Urinary bladder (tissue), 3 donors: ENCODE measurements at regions not wholly inside any gene's neighbourhood (a gene's known extent, or its start where the extent isn't known, plus 50 kb on each side); places are given as distances from the start of the nearest gene placed in this dataset.

ENCODE experiments used
- DNase-seq: peaks from one replicate; pipeline ENCODE4 v3.0.0-alpha.2; 2015; ENCODE audit errors: extremely low spot score
- H3K27ac ChIP-seq: one replicate; pipeline ENCODE4 v1.5.1; 2013; ENCODE audit warnings: low read depth, mild to moderate bottlenecking, moderate library complexity
- H3K36me3 ChIP-seq: one replicate; pipeline ENCODE4 v1.6.1; 2013; ENCODE audit warnings: mild to moderate bottlenecking, moderate library complexity; ENCODE audit not compliant: insufficient read depth
- H3K4me1 ChIP-seq: one replicate; pipeline ENCODE4 v1.6.1; 2013; ENCODE audit warnings: mild to moderate bottlenecking, moderate library complexity; ENCODE audit not compliant: insufficient read depth
- H3K4me3 ChIP-seq: one replicate; pipeline ENCODE4 v1.5.1; 2013; ENCODE audit warnings: low read depth, low read length
- WGBS: extraction: QIAGEN DNeasy Blood & Tissue Kit; methylation state at CpG from one replicate; pipeline ENCODE4 v1.1.7; 2013; 5-methylcytosine and 5-hydroxymethylcytosine counted together
- donor health status: healthy with polysubstance abuse.
- donor health status: healthy.

- no peaks in the 10 kb centered on the region for H3K36me3 ChIP-seq
- H3K4me1 ChIP-seq: no peaks in the 10 kb centered on the region
- no peak overlapping the region for H3K27ac ChIP-seq
- no peak for DNase-seq
- H3K4me3 ChIP-seq: no peak overlapping the region
- 91% methylated on average over 11 of the region's 11 CpGs for WGBS
Measured at GRCh38 chr2:3951131-3951954, 248.0 kb downstream of the DCDC2C start.

GRCh38 chr2:3952866-3953516, 249.6 kb downstream of the DCDC2C start:
- DNase-seq: no peak
- 82% methylated on average over 12 of the region's 12 CpGs for WGBS
- no peak overlapping the region for H3K27ac ChIP-seq
- H3K4me3 ChIP-seq: no peak overlapping the region
- H3K36me3 ChIP-seq: no peaks in the 10 kb centered on the region
- H3K4me1 ChIP-seq: no peaks in the 10 kb centered on the region

GRCh38 chr2:3954261-3954660, 250.9 kb downstream of the DCDC2C start:
- no peaks in the 10 kb centered on the region for H3K4me1 ChIP-seq
- WGBS: 35% methylated on average over 5 of the region's 5 CpGs
- DNase-seq: no peak
- no peak overlapping the region for H3K4me3 ChIP-seq
- no peak overlapping the region for H3K27ac ChIP-seq
- H3K36me3 ChIP-seq: no peaks in the 10 kb centered on the region

GRCh38 chr2:3956406-3956805, 253.0 kb downstream of the DCDC2C start:
- H3K27ac ChIP-seq: no peak overlapping the region
- DNase-seq: no peak
- WGBS: 62% methylated on average over 8 of the region's 8 CpGs
- H3K4me3 ChIP-seq: no peak overlapping the region
- no peaks in the 10 kb centered on the region for H3K4me1 ChIP-seq
- no peaks in the 10 kb centered on the region for H3K36me3 ChIP-seq

GRCh38 chr2:3956892-3957291, 253.5 kb downstream of the DCDC2C start:
- no peaks in the 10 kb centered on the region for H3K4me1 ChIP-seq
- H3K4me3 ChIP-seq: no peak overlapping the region

GRCh38 chr2:3958465-3958864, 255.1 kb downstream of the DCDC2C start:
- H3K36me3 ChIP-seq: no peaks in the 10 kb centered on the region
- WGBS: 69% methylated on average over 9 of the region's 9 CpGs
- no peak overlapping the region for H3K27ac ChIP-seq
- no peak for DNase-seq
- H3K4me1 ChIP-seq: no peaks in the 10 kb centered on the region
- no peak overlapping the region for H3K4me3 ChIP-seq

More at GRCh38 chr2:3956892-3957291, 253.5 kb downstream of the DCDC2C start:
- WGBS: 86% methylated on average over 13 of the region's 13 CpGs
- no peak for DNase-seq
- H3K36me3 ChIP-seq: no peaks in the 10 kb centered on the region
- no peak overlapping the region for H3K27ac ChIP-seq

GRCh38 chr2:3958969-3959368, 255.6 kb downstream of the DCDC2C start:
- 54% methylated on average over 13 of the region's 13 CpGs for WGBS
- Histone ChIP-seq H3K27ac (no peak overlapping the region), H3K4me1 (no peaks in the 10 kb centered on the region), H3K36me3 (no peaks in the 10 kb centered on the region), H3K4me3 (no peak overlapping the region)
- no peak for DNase-seq

GRCh38 chr2:3959372-3959771, 256.0 kb downstream of the DCDC2C start:
- 12% methylated on average over 2 of the region's 2 CpGs for WGBS
- peak; percentile 29 for DNase-seq

GRCh38 chr2:3960106-3960505, 256.7 kb downstream of the DCDC2C start:
- Histone ChIP-seq H3K27ac (no peak overlapping the region), H3K4me1 (no peaks in the 10 kb centered on the region), H3K4me3 (no peak overlapping the region), H3K36me3 (no peaks in the 10 kb centered on the region)
- no peak for DNase-seq
- 69% methylated on average over 3 of the region's 3 CpGs for WGBS

More at GRCh38 chr2:3959372-3959771, 256.0 kb downstream of the DCDC2C start:
- Histone ChIP-seq H3K4me1 (no peaks in the 10 kb centered on the region), H3K36me3 (no peaks in the 10 kb centered on the region), H3K27ac (no peak overlapping the region), H3K4me3 (no peak overlapping the region)

GRCh38 chr2:3962719-3963118, 259.3 kb downstream of the DCDC2C start:
- H3K36me3 ChIP-seq: no peaks in the 10 kb centered on the region
- DNase-seq: no peak
- H3K4me3 ChIP-seq: no peak overlapping the region
- H3K27ac ChIP-seq: no peak overlapping the region
- WGBS: 83% methylated on average over 5 of the region's 5 CpGs
- no peaks in the 10 kb centered on the region for H3K4me1 ChIP-seq

- Histone ChIP-seq H3K36me3 (no peaks in the 10 kb centered on the region), H3K4me1 (no peaks in the 10 kb centered on the region), H3K27ac (no peak overlapping the region), H3K4me3 (no peak overlapping the region)
- WGBS: 84% methylated on average over 10 of the region's 10 CpGs
- no peak for DNase-seq
Measured at GRCh38 chr2:3965211-3965610, 261.8 kb downstream of the DCDC2C start.

GRCh38 chr2:3965953-3966352, 262.6 kb downstream of the DCDC2C start:
- no peaks in the 10 kb centered on the region for H3K36me3 ChIP-seq
- 83% methylated on average over 5 of the region's 5 CpGs for WGBS
- DNase-seq: no peak
- H3K4me3 ChIP-seq: no peak overlapping the region
- H3K4me1 ChIP-seq: no peaks in the 10 kb centered on the region
- H3K27ac ChIP-seq: no peak overlapping the region

GRCh38 chr2:3966470-3966869, 263.1 kb downstream of the DCDC2C start:
- H3K4me3 ChIP-seq: no peak overlapping the region
- no peaks in the 10 kb centered on the region for H3K4me1 ChIP-seq
- DNase-seq: no peak
- H3K27ac ChIP-seq: no peak overlapping the region
- no peaks in the 10 kb centered on the region for H3K36me3 ChIP-seq
- 90% methylated on average over 5 of the region's 5 CpGs for WGBS

GRCh38 chr2:3968736-3969135, 265.4 kb downstream of the DCDC2C start:
- no peak for DNase-seq
- 38% methylated on average over 6 of the region's 6 CpGs for WGBS
- H3K36me3 ChIP-seq: no peaks in the 10 kb centered on the region

More at GRCh38 chr2:3968736-3969135, 265.4 kb downstream of the DCDC2C start:
- Histone ChIP-seq H3K4me3 (no peak overlapping the region), H3K4me1 (no peaks in the 10 kb centered on the region), H3K27ac (no peak overlapping the region)
